Calu3 (cell line): ENCODE measurements at regions not wholly inside any gene's neighbourhood (a gene's known extent, or its start where the extent isn't known, plus 50 kb on each side); places are given as distances from the start of the nearest gene placed in this dataset.

Experiments
- BruUV-seq: library from RNA; stranded (reverse); fragments of 400-500 nt; replicated peaks from 2 replicates; lab custom pipeline; 2021; lab: Mats Ljungman, UMichigan
- CTCF ChIA-PET: fragments of 300-600 bp; sonication (Branson Sonifier 250); formaldehyde crosslinking; loops from one replicate; lab custom pipeline; 2022; ENCODE audit warnings: antibody characterized with exemption; lab: Charles Lee
- DNase-seq: peaks from one replicate; pipeline ENCODE4 v3.0.0; 2022
- H3K27ac Mint-ChIP-seq: one replicate; pipeline ENCODE4 v1.8.0; 2022; ENCODE audit warnings: mixed read lengths; ENCODE audit not compliant: unreplicated experiment
- H3K27me3 Mint-ChIP-seq: one replicate; pipeline ENCODE4 v1.8.0; 2022; ENCODE audit warnings: mixed read lengths; ENCODE audit not compliant: unreplicated experiment
- H3K36me3 Mint-ChIP-seq: one replicate; pipeline ENCODE4 v1.8.0; 2022; ENCODE audit warnings: mild to moderate bottlenecking, moderate library complexity, mixed read lengths; ENCODE audit not compliant: insufficient read depth, unreplicated experiment
- H3K4me1 Mint-ChIP-seq: one replicate; pipeline ENCODE4 v1.8.0; 2022; ENCODE audit warnings: mild to moderate bottlenecking, low read depth, mixed read lengths; ENCODE audit not compliant: unreplicated experiment
- H3K4me3 Mint-ChIP-seq: one replicate; pipeline ENCODE4 v1.8.0; 2022; ENCODE audit warnings: mild to moderate bottlenecking, low read depth, moderate library complexity, mixed read lengths; ENCODE audit not compliant: unreplicated experiment
- H3K9me3 Mint-ChIP-seq: one replicate; pipeline ENCODE4 v1.8.0; 2022; ENCODE audit warnings: low read depth, mixed read lengths; ENCODE audit not compliant: unreplicated experiment
- intact Hi-C: fragments of 100-400 bp; cut with micrococcal nuclease; formaldehyde crosslinking; loops from one replicate; pipeline ENCODE4 v1.10.0; 2022; ENCODE audit not compliant: unreplicated experiment
- TF ChIP-seq, protein P1 (sequence below): fragments of 200-600 bp; IDR thresholded peaks from one replicate; pipeline ENCODE4 v1.8.0; 2022; ENCODE audit warnings: antibody characterized with exemption; ENCODE audit not compliant: unreplicated experiment

GRCh38 chr9:23431459-23431858 is 394.6 kb downstream of the ELAVL2 start:
- no peaks in the 10 kb centered on the region for H3K4me1 Mint-ChIP-seq

GRCh38 chr9:23434654-23435053 is 391.4 kb downstream of the ELAVL2 start:
- intact Hi-C loops: no loop called here
- no peaks in the 10 kb centered on the region for H3K9me3 Mint-ChIP-seq
- CTCF ChIA-PET: no interaction called here
- no peak for DNase-seq
- no peaks in the 10 kb centered on the region for H3K27me3 Mint-ChIP-seq
- no peak overlapping the region for H3K4me3 Mint-ChIP-seq
- no peak overlapping the region for H3K27ac Mint-ChIP-seq
- no TSS peak for BruUV-seq
- no peaks in the 10 kb centered on the region for H3K36me3 Mint-ChIP-seq
- H3K4me1 Mint-ChIP-seq: no peaks in the 10 kb centered on the region
- TF ChIP-seq, protein P1, sequence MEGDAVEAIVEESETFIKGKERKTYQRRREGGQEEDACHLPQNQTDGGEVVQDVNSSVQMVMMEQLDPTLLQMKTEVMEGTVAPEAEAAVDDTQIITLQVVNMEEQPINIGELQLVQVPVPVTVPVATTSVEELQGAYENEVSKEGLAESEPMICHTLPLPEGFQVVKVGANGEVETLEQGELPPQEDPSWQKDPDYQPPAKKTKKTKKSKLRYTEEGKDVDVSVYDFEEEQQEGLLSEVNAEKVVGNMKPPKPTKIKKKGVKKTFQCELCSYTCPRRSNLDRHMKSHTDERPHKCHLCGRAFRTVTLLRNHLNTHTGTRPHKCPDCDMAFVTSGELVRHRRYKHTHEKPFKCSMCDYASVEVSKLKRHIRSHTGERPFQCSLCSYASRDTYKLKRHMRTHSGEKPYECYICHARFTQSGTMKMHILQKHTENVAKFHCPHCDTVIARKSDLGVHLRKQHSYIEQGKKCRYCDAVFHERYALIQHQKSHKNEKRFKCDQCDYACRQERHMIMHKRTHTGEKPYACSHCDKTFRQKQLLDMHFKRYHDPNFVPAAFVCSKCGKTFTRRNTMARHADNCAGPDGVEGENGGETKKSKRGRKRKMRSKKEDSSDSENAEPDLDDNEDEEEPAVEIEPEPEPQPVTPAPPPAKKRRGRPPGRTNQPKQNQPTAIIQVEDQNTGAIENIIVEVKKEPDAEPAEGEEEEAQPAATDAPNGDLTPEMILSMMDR: no peak

More at GRCh38 chr9:23431459-23431858, 394.6 kb downstream of the ELAVL2 start:
- CTCF ChIA-PET: no interaction called here
- no TSS peak for BruUV-seq
- Mint-ChIP-seq H3K27ac (no peak overlapping the region), H3K36me3 (no peaks in the 10 kb centered on the region), H3K27me3 (no peaks in the 10 kb centered on the region), H3K9me3 (no peaks in the 10 kb centered on the region), H3K4me3 (no peak overlapping the region)
- DNase-seq: no peak
- TF ChIP-seq, protein P1: no peak
- intact Hi-C loops: no loop called here

DNA sequence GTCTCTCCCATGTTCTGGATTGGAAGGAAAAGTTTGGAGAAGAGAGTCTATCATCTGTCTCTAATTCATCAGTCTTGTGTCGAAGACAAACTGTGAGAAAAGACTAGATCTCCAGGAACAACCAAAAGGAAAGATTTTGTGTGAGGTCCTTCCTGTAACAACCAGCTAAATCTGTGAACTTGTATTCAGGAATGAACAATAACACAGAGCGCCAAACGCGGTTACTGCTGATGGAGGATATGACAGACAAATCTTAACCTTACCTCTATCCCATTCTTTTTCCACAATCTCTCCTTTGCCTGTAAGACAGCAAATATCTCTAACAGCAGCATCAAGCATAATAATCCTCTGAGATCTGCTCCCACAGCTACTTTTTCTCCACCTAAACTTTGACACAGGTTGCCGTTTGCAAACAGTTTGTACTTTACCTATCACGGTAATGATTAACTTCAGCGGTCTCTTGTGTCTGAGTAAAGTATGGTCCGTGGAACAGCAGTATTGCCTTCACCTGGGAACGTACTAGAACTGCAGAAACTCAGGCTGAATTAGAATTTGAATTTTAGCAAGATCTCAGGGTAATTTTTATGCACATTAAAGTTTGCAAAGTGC is 387.6 kb downstream of the ELAVL2 start:
- intact Hi-C loops: no loop called here

GRCh38 chr9:23441275-23441674 is 384.8 kb downstream of the ELAVL2 start:
- no peaks in the 10 kb centered on the region for H3K36me3 Mint-ChIP-seq
- DNase-seq: no peak
- TF ChIP-seq, protein P1: no peak
- BruUV-seq: no TSS peak
- CTCF ChIA-PET: no interaction called here
- no peak overlapping the region for H3K4me3 Mint-ChIP-seq
- intact Hi-C loops: no loop called here
- peaks cover 2% of the 10 kb centered on the region for H3K9me3 Mint-ChIP-seq
- H3K4me1 Mint-ChIP-seq: no peaks in the 10 kb centered on the region
- no peak overlapping the region for H3K27ac Mint-ChIP-seq
- no peaks in the 10 kb centered on the region for H3K27me3 Mint-ChIP-seq

More for the DNA sequence above, 387.6 kb downstream of the ELAVL2 start:
- CTCF ChIA-PET: no interaction called here
- H3K4me3 Mint-ChIP-seq: no peak overlapping the region
- no peaks in the 10 kb centered on the region for H3K27me3 Mint-ChIP-seq
- no TSS peak for BruUV-seq
- no peaks in the 10 kb centered on the region for H3K36me3 Mint-ChIP-seq
- H3K9me3 Mint-ChIP-seq: peaks cover 2% of the 10 kb centered on the region
- no peak for DNase-seq
- TF ChIP-seq, protein P1: no peak
- H3K27ac Mint-ChIP-seq: no peak overlapping the region
- H3K4me1 Mint-ChIP-seq: no peaks in the 10 kb centered on the region
